ENCODE measurements at regions not wholly inside any gene's neighbourhood (a gene's known extent, or its start where the extent isn't known, plus 50 kb on each side); places are given as distances from the start of the nearest gene placed in this dataset.

- DNase-seq: peak; percentile 56
Measured at GRCh38 chr2:173831312-173832229, 133.6 kb downstream of the SP3 start.

DNA sequence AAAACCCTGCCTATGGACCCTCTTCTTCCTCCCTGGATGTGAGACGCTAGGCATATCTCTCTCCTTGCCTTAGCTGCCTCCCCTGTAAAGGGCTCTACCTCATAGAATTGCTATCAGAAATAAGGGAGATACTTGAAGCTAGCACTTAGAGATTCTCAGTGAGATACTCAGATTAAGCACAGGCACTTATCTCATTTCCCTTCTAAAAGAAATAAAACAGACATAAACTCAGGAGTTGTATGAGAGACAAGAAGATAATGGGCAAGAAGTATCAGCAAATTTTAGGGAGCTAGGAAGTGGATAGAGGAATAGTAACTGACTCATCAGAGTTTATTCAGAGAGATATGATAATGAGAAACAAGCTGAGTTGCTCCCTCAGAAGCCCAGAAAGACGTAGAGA, 131.0 kb downstream of the SP3 start:
- DNase-seq: no peak

- DNase-seq: no peak
Measured at GRCh38 chr2:173835726-173836125, 129.4 kb downstream of the SP3 start.

DNA sequence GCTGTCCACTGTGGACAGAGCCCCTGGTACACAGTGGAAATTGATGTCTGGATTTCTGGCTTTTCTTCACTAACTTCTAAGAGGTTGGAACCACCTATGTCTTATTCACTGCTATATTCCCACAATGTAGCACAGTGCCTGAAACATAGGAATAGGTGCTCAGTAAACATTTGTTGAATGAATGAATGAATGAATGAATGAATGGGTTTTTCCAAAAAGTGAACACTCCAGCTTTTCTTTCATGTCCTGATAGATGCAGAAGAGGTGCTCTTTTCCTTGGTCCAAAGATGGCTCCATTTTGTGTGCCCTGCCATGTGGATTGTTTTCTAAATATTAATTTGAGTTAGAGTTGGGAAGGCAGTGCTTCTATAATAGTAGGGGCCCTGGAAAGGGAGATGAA, 124.1 kb downstream of the SP3 start:
- DNase-seq: no peak

DNA sequence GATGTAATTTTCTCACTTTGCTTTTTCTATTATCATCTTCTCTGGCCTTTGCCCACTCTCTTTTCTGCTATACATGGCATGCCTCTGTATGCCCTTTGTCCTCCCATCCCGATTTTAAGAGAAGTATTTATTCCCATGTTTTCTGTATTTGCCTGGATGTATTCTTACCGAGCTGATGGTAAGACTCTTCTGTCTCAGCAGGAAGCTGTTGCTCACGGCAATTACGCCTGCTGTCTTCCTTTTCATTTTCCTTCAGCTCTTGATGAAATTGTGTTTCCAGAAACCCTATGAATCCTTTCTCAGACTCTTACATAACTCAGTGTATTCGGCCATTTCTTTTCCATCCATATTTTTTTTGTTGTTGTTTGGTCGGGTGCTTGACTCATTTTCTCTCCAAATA, 121.6 kb downstream of the SP3 start:
- DNase-seq: no peak

DNA sequence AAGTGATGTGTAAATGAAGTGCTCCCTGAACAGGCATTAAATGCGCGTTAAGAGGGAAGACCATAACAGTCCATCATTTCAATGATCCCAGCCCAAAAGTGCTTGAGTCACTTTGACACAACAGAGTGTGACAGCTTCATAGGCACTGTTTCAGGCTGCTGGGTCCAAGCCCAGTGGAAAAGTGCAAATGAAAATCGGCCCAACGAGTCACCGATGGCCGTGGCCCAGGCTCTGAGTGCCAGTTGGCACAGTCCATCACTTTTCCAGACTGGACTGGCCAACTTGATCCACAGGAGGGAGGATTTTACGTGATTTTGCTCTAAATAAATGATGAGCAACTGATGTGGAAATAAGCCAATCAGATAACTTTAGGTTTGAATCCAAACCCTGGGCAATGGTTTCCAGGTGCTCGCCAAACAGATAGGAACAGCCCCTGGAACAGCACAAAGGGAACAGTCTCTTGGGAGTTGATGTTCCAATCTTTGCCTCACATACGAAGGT, 114.0 kb downstream of the SP3 start:
- no peak for DNase-seq

DNA sequence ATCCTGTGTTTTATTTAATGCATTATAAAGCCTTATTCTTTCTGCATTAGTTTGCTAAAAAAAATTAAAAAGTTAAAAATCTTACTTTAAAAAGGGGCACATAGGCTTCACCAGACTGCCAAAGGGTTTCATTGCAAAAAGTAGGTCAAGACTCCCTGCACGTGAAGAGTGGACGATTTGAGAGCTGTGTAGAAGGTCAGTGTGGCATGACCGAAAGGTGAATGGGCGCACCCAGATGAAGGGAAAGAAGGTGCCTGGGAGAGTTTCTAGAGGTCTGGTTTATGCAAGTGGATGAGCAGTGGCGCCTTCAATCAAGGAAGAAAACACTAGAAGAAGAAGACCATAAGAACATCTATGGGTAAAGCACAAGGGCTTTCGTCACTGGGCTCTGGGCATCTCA, 111.0 kb downstream of the SP3 start:
- no peak for DNase-seq

- peak; percentile 76 for DNase-seq
Measured at GRCh38 chr2:173854840-173855239, 110.3 kb downstream of the SP3 start.

GRCh38 chr2:173855661-173856060, 109.5 kb downstream of the SP3 start:
- DNase-seq: no peak

All from EL (cell line).